ENCODE measurements at regions not wholly inside any gene's neighbourhood (a gene's known extent, or its start where the extent isn't known, plus 50 kb on each side); places are given as distances from the start of the nearest gene placed in this dataset.

- peak in 1 of 2 experiments; percentile 68 for DNase-seq
Observed at GRCh38 chr5:82387001-82387818, 109.1 kb upstream of the RPS23 start.

GRCh38 chr5:82386576-82386975 lies 108.4 kb upstream of the RPS23 start:
- DNase-seq = peak; percentile 57 to 68

GRCh38 chr5:82384034-82384750 lies 106.0 kb upstream of the RPS23 start:
- DNase-seq = no peak

DNA sequence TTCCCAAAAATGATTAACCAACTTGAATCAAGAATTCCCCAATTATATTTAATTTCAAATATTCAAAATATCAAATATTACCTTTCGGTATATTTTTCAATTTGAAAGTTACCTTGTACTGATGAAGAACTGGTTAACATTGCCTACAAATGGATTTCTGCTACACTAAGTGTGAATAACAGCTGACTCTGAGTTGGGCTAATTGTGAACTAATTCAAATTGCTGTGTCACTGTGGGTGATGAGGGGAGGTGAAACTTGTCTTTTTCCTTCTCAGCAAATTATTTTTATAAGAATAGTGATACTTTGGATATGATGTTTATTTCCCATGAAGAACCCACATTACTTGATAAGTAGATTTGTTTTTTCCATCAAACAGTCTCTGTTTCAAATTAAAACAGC lies 103.4 kb upstream of the RPS23 start:
- no peak for DNase-seq

GRCh38 chr5:82376307-82376706 lies 98.2 kb upstream of the RPS23 start:
- DNase-seq = no peak

DNA sequence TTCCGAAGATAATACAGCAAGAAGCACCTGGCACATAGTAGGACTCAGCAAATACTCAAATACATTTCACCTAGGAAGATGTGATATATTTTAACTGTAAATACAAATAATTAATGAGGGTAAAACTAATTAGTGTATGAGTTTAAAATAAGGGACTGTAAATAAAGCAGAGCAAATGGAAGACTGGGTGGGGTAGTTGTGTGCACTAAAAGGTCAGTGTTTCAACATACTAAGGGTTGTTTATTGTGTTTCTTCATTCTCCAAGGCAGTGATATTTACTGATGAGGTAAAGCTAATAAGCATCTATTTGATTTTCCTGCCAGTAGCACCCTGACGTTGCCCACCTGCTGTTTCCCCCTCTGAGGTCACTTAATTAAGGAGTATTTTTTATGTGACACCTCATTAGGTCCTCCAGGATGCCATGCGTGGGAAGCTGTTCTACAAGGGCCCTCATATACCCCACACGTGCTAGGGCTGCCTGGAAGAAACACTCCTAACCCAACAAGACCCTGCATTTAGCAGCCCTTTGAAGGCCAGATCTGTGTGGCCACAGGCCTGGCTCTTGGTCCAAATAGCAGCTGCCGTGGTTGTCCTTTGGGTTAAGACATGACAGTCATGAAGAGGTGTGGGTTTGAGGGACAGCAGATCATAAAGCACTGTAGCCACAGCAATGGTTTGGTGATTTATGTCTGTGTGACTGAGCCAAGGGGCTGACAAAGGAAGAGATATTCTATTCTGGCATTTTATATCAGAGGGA lies 97.5 kb upstream of the RPS23 start:
- DNase-seq = no peak

GRCh38 chr5:82374637-82375036 lies 96.5 kb upstream of the RPS23 start:
- no peak for DNase-seq

- no peak for DNase-seq
Observed at GRCh38 chr5:82367930-82368329, 89.8 kb upstream of the RPS23 start.

- DNase-seq = no peak
Observed at GRCh38 chr5:82365744-82366228, 87.6 kb upstream of the RPS23 start.

- DNase-seq = no peak
Observed at GRCh38 chr5:82365026-82365425, 86.9 kb upstream of the RPS23 start.

DNA sequence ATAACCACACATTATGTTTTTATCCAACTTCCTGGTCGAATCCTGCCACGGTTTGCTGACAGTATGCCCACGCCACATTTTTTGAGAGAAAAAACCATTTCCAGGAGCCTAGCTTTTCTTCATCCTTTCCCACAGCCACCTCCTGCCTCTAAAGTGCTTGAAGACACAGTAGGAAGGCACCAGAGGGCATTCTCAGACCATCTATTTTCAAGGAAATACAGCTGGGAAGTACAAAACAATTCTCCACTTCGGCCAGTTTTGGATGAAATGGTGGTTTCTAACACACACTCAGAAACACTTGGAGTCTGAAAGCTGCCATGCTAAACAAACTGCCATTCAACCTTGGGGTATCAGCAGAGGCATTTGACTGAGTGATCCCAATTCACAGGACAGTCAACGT lies 86.3 kb upstream of the RPS23 start:
- DNase-seq = peak in 1 of 2 experiments; percentile 63

DNA sequence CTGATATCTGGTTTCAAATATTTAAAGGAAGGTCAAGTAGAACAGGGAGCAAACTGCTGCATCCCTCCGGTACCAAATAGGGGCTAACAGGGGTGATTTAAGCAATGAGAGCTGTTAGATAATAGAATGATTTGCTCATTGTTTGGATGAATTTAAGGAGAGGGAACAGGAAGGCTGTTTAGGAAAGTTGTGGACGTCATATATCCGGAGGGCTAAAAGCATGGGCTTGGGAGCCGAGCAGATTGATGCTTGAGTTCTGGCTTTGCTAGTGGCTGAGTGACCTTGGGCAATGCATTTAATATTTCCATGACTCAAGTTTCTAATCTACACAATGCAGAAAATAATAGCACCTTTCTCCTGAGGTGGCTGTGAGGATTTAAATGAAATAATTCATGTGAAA lies 85.4 kb upstream of the RPS23 start:
- no peak for DNase-seq

- DNase-seq = no peak
Observed at GRCh38 chr5:82362636-82363035, 84.5 kb upstream of the RPS23 start.

GRCh38 chr5:82360022-82360421 lies 81.9 kb upstream of the RPS23 start:
- DNase-seq = no peak

DNA sequence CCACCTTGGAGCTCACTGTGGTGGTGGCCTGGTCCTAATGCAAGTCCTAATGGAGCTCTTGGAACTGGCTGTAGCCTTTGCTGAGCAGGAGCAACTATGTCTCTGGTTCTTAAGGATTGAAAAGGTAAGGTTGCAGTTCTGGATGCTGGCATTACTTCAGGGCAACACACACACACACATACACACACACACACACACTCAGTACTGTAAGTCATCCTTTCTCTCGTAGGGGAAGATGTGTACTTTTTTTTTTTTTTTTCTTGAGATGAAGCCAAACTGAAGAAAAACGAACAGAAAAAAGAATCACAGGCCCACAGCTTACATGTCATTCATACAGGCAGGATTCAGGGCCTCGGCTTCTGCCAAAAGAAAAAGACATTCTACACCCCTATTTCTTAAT lies 81.1 kb upstream of the RPS23 start:
- DNase-seq = no peak

DNA sequence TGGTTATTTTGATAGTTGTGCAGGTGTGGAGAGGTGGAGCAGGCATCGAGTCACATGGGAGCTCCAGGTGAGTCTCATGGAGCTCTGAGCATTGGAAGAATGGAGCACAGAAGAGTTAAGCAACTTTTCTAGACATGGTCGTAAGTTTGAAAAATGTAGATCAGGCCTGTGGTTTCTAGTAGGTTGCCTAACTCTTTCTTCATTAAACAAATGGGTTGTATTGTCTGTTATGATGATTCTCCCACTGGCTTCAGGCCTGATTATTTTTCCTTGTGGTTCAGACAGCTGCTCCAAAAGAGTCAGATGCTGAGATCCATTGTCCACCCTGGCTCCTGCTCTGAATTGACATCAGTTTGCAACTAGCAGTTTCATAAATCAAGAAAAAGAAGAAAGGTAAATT lies 80.3 kb upstream of the RPS23 start:
- DNase-seq = no peak

GRCh38 chr5:82356808-82357671 lies 78.9 kb upstream of the RPS23 start:
- no peak for DNase-seq

DNA sequence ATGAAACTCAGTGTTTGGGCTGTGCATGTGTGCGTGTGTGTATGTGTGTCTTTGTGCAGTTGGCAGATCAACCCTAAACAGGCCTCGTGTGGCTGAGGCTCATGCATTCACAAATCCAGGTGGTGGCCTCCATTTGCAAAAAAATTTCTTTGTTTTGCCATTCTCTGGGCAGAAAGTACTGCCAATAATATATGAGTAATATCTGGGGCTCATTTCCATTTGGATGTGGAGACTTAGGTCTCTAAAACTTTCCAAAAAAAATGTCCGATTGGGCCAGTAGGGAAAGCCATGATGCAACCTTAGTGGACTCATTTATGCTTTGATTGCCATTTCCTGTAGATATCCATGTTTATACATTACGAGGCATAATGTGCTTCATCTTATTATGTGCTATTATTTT lies 77.9 kb upstream of the RPS23 start:
- DNase-seq = peak in 1 of 2 experiments; percentile 46

GRCh38 chr5:82355496-82355895 lies 77.3 kb upstream of the RPS23 start:
- DNase-seq = no peak

DNA sequence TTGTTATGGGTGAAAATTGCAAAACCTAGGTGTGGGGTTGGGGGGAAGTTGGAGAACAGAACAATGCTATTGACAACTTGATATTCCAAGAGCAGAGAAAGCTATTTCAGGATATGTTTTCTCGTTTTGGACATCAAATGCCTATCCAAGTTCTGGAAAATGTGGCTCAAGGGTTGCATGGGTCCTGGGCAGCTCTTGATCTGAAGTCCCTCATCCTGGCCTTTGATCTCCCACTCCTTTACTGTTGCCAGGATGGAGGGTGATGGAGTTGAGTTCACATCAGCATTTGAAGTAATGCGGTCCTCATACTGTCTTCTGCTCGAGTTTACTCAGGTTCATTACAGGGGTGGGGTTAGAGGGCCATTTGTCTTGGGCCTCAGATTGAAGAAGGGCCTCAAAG lies 76.9 kb upstream of the RPS23 start:
- no peak for DNase-seq

GRCh38 chr5:82354543-82354942 lies 76.4 kb upstream of the RPS23 start:
- no peak for DNase-seq

DNA sequence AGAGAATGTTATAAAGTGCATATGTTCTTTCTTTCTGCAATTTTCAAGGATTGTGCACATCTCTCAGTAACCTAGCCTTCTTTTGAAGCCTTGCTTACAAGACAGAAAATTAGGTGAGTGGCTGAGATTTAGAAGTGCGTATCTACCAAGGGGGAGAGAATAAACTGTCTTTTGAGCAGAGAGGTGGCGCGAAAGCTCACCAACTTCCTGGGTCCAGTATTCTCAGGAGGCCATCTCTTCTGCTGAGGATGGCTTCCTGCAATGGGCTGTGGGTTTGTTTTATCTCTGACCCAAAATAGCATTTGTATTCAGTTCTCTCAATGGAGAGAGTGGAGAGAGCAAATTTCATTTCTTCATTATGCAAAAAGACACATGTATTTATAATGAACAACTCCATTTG lies 75.4 kb upstream of the RPS23 start:
- no peak for DNase-seq
